ENCODE measurements at regions not wholly inside any gene's neighbourhood (a gene's known extent, or its start where the extent isn't known, plus 50 kb on each side); places are given as distances from the start of the nearest gene placed in this dataset.

GRCh38 chr4:175378372-175378771 lies 433.7 kb downstream of the GPM6A start:
- no peak overlapping the region for H3K4me3 ChIP-seq (ENCODE audit: low read depth, low read length)
- no peak for DNase-seq (ENCODE audit: low read depth, low spot score)
- in situ Hi-C loops (cut with HindIII; ENCODE audit: low sequenced_read_pairs): no loop called here
- TF ChIP-seq, protein P1, sequence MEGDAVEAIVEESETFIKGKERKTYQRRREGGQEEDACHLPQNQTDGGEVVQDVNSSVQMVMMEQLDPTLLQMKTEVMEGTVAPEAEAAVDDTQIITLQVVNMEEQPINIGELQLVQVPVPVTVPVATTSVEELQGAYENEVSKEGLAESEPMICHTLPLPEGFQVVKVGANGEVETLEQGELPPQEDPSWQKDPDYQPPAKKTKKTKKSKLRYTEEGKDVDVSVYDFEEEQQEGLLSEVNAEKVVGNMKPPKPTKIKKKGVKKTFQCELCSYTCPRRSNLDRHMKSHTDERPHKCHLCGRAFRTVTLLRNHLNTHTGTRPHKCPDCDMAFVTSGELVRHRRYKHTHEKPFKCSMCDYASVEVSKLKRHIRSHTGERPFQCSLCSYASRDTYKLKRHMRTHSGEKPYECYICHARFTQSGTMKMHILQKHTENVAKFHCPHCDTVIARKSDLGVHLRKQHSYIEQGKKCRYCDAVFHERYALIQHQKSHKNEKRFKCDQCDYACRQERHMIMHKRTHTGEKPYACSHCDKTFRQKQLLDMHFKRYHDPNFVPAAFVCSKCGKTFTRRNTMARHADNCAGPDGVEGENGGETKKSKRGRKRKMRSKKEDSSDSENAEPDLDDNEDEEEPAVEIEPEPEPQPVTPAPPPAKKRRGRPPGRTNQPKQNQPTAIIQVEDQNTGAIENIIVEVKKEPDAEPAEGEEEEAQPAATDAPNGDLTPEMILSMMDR (IDR thresholded peaks at IDR 0.05; ENCODE audit: low read depth, low read length): no peak

- H3K4me3 ChIP-seq (ENCODE audit: low read depth, low read length): no peak overlapping the region
Measured at GRCh38 chr4:175380841-175381240, 431.2 kb downstream of the GPM6A start.

DNA sequence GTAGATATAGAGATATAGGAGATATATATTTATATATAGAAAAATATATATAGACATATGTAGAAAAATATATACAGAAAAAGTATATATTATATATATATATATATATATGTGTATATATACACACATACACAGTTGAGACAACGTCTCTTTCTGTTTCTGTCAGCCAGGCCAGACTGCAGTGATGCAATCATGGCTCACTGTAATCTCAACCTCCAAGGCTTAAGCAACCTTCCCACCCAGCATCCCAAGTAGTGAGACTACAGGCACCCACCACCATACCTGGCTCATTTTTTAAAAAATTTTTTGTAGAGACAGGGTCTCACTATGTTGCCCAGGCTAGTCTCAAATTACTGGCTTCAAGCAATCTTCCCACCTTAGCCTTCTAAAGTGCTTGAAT lies 426.3 kb downstream of the GPM6A start:
- no peak for DNase-seq (ENCODE audit: low read depth, low spot score)
- in situ Hi-C loops (cut with HindIII; ENCODE audit: low sequenced_read_pairs): no loop called here
- no peak overlapping the region for H3K4me3 ChIP-seq (ENCODE audit: low read depth, low read length)
- TF ChIP-seq, protein P1 (IDR thresholded peaks at IDR 0.05; ENCODE audit: low read depth, low read length): no peak

More at GRCh38 chr4:175380841-175381240, 431.2 kb downstream of the GPM6A start:
- TF ChIP-seq, protein P1 (IDR thresholded peaks at IDR 0.05; ENCODE audit: low read depth, low read length): no peak
- DNase-seq (ENCODE audit: low read depth, low spot score): no peak
- in situ Hi-C loops (cut with HindIII; ENCODE audit: low sequenced_read_pairs): no loop called here

- TF ChIP-seq, protein P1 (IDR thresholded peaks at IDR 0.05; ENCODE audit: low read depth, low read length): no peak
- DNase-seq (ENCODE audit: low read depth, low spot score): no peak
- in situ Hi-C loops (cut with HindIII; ENCODE audit: low sequenced_read_pairs): no loop called here
- H3K4me3 ChIP-seq (ENCODE audit: low read depth, low read length): no peak overlapping the region
Measured at GRCh38 chr4:175386776-175387507, 425.1 kb downstream of the GPM6A start.

DNA sequence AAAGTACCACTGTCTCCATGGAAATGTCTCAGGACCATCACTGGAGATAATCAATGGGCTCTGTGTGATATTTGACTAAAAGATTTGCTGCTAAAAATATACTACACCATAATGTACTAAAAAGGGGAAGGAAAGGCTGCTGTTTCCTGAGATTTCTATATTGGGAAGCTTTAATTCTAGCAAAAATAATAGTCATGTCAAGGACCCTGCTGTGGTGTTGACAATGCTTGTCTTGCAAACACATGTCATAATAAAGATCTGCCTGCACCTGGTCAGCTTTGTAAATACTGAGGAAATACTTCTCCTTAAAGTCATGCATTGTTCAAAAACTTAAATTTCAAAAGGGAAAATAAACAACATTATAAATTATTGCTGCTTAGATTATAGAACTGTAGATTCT lies 417.9 kb downstream of the GPM6A start:
- no peak overlapping the region for H3K4me3 ChIP-seq (ENCODE audit: low read depth, low read length)
- DNase-seq (ENCODE audit: low read depth, low spot score): no peak
- in situ Hi-C loops (cut with HindIII; ENCODE audit: low sequenced_read_pairs): no loop called here
- TF ChIP-seq, protein P1 (IDR thresholded peaks at IDR 0.05; ENCODE audit: low read depth, low read length): no peak

DNA sequence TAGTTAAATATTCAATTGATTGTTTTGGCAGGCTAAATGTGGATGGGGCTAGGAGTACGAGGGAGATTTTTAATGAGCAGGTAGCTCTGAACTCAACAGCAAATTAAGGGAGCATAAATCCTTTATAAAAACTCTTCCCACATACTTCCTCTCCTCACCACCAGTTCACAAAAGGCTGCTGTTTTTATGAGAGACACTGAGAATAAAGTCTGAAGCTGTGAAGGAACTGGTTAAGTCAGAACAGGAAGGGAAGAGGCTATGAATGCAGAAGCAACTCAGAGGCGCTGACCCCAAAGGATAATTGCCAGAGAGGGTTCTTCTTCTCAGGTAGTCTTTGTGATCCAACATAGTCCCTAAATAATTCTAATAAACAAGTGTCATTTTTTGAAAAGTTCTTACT lies 406.1 kb downstream of the GPM6A start:
- in situ Hi-C loops (cut with HindIII; ENCODE audit: low sequenced_read_pairs): no loop called here
- H3K4me3 ChIP-seq (ENCODE audit: low read depth, low read length): no peak overlapping the region
- DNase-seq (ENCODE audit: low read depth, low spot score): no peak
- TF ChIP-seq, protein P1 (IDR thresholded peaks at IDR 0.05; ENCODE audit: low read depth, low read length): no peak
